HG02759 (cell line): ENCODE measurements at regions not wholly inside any gene's neighbourhood (a gene's known extent, or its start where the extent isn't known, plus 50 kb on each side); places are given as distances from the start of the nearest gene placed in this dataset.
"Not testable (repeated sequence)": the region's sequence is repeated elsewhere in the genome, so short reads cannot be mapped to it uniquely, and the experiment has no call there.

Experiments used
- ATAC-seq: cut with Tn5 transposase; IDR thresholded peaks from one replicate; pipeline ENCODE4 v1.9.1; 2021; ENCODE audit warnings: mild to moderate bottlenecking, moderate library complexity; ENCODE audit not compliant: unreplicated experiment

- no peak for ATAC-seq
These were observed 159.6 kb upstream of the STK32A start for GRCh38 chr5:147075187-147075586.

DNA sequence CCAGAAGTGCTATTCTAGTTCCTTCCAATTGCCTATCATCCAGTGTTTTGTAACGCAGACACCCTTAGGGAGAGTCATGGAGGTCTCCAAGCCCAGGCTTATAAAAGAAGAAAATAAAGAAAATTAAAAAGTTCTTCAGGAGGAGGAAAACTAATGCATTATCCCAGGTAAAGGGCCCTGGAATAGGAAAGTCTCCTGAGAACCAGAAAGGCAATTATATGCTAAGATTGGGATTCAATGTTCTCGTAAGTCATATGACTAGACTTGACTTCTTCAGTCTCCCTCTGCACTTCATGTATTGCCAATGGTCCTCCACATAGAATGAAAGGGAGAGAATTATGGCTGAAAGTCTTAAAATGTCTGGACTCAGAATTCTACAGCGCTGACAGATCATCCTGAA, 154.4 kb upstream of the STK32A start:
- no peak for ATAC-seq

DNA sequence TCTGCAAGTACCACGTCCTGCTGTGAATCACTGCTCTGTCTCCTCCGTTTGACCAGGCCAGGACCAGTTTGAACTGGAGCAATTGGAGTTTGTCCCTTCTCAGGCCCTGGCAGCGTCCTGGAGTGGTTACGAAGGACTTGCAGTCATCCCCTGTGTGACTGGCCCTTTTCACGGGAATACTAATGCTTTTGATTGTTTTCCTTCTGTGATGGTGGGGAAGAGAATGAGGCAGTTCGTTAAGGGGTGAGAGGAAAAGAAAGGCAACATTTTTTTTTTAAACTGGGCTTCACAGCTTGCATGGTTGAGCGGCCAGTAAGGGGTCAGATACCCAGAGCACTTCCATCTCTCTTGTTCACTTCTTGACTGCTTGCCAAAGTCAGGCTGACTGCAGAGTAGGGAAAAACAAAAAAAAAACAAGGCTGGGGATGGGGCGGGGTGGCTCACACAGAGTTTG, 153.5 kb upstream of the STK32A start:
- no peak for ATAC-seq

- no peak for ATAC-seq
These were observed 150.1 kb upstream of the STK32A start for GRCh38 chr5:147084702-147085101.

DNA sequence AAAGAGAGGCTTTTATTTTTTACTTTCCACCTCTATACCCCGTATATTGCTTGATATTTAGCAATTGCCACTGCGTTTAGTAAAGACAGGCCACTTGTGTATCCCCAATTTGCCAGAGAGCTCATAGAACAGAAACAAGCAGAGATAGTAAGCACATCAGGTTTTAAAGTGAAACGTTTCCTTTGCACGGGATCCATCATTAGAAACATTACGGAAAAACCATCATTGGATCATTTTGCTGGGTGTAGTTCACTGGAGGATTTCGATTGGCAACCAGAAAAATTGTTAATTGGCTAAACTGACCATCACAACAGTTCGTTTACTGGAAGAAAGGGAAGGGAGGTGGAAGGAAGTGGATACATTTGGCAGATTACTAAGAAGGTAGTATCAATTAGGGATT, 149.4 kb upstream of the STK32A start:
- ATAC-seq, result no peak

GRCh38 chr5:147092044-147092443, 142.8 kb upstream of the STK32A start:
- no peak for ATAC-seq

DNA sequence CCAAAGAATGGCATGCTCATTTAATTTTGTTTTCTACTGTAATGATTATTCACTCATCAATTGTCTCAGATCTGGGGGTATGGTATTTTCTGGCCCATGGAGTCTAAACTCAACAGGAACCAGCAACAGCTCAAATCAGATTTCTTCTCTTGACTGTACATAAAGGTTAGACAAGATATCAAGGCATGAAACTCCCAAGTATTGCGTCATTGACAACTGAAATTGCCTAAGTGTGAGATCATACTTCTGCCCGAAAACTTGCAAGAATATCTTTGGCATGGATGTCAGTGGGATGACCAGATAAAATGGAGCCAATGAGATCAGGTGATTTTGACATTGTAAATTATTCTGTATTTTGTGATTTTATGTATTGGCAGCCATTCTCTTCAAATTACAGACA, 141.7 kb upstream of the STK32A start:
- no peak for ATAC-seq

DNA sequence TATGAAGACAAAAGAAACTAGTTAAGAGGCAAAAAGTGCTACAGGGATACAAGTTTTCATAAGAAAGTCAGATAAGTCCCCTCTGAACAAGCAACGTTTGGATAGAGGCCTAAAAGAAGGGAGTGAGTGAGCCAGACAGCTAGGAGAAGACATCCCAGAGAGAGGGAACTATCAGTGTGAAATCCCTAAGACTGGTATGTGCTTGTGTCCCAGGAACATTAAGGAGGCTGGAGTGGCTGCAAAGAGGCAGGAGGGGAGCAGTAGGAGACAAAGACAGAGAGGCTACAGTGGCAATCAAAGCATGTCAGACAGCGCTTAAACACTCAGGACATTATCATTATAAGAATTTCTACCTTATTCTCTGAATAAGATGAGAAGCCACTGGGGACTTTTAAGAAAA, 139.1 kb upstream of the STK32A start:
- ATAC-seq, result no peak

DNA sequence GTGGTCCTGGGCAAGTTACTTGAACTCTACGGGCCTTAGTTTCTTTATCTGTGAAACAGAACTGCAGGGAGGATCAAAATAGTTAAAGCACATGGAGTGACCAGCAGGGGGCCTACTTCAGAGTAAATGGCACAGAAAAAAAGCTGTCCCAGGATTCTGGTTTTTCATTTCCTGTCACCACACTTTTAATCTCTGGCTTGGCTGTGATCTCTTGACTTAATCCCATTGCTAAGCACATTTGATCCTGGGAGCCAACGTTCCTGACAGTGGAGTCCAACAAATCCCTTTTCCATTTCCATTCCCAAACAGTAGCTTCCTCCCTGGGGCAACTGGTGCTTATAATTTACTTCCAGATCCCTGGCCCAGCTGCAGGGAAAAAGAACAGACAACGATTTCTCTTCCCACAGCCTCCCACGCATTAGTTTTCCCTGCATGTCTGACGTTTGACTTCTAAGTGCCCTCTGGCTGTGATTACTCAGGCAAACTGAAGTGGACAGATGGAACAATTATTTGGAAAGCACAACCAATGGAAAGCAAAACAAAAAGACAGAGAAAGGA, 136.5 kb upstream of the STK32A start:
- no peak for ATAC-seq

- no peak for ATAC-seq
These were observed 133.0 kb upstream of the STK32A start for GRCh38 chr5:147101659-147102369.

DNA sequence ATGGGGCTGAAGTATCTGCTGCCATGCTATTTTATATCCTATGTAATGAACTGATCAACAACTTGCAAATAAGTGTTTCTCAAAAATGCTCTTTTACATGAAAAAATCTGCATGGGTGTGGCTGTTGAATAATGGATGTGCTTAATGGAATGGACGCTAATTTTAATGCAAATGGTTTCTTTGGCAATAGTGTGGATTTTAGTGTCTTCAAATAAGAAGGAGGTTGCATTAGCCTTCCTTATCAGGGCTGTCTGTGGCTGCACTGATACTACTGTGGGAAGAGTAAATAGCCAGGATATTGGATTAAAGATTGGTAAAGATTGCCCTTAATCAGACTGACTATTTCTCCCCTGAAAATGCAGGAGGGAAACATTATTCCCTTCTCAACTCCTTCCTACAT, 121.9 kb upstream of the STK32A start:
- no peak for ATAC-seq

DNA sequence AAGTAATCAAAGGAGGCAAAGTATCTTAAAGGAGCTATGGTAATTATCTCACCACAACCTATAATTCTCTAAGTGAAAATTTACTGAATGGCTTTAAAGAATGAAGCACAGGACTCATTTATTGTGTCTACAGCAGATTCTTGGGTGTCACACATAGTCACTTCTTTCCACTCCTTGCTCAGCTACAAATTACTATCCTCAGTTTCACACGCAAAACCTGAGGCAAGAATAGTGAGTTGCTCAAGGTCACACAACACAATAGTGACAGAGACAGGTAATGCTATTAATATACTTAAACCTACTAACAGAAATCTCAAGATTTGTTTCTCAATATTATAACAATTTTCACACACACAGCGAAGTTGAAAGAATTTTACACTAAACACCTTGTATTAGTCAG, 120.9 kb upstream of the STK32A start:
- no peak for ATAC-seq

- ATAC-seq, result not testable (repeated sequence)
These were observed 95.1 kb upstream of the STK32A start for GRCh38 chr5:147139759-147140158.

GRCh38 chr5:147140558-147140957, 94.3 kb upstream of the STK32A start:
- ATAC-seq, result no peak

DNA sequence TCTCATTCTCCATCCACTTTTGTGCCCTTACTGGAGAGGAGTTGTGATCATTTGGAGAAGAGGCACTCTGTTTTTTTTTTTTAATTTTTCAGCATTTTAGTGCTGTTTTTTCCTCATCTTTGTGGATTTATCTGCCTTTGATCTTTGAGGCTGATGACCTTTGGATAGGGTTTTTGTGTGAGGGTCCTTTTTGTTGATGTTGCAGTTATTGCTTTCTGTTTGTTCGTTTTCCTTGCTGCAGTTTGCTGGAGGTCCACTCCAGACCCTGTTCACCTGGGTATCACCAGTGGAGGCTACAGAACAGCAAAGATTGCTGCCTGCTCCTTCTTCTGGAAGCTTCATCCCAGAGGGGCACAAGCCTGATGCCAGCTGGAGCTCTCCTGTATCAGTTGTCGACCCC, 93.2 kb upstream of the STK32A start:
- ATAC-seq, result not testable (repeated sequence)

- ATAC-seq, result no peak
These were observed 91.6 kb upstream of the STK32A start for GRCh38 chr5:147143215-147143614.

GRCh38 chr5:147145328-147145727, 89.5 kb upstream of the STK32A start:
- ATAC-seq, result no peak

- ATAC-seq, result no peak
These were observed 86.1 kb upstream of the STK32A start for GRCh38 chr5:147148715-147149114.

GRCh38 chr5:147152086-147152485, 82.7 kb upstream of the STK32A start:
- ATAC-seq, result no peak

- ATAC-seq, result no peak
These were observed 80.0 kb upstream of the STK32A start for GRCh38 chr5:147154809-147155208.

GRCh38 chr5:147156012-147156411, 78.8 kb upstream of the STK32A start:
- no peak for ATAC-seq

DNA sequence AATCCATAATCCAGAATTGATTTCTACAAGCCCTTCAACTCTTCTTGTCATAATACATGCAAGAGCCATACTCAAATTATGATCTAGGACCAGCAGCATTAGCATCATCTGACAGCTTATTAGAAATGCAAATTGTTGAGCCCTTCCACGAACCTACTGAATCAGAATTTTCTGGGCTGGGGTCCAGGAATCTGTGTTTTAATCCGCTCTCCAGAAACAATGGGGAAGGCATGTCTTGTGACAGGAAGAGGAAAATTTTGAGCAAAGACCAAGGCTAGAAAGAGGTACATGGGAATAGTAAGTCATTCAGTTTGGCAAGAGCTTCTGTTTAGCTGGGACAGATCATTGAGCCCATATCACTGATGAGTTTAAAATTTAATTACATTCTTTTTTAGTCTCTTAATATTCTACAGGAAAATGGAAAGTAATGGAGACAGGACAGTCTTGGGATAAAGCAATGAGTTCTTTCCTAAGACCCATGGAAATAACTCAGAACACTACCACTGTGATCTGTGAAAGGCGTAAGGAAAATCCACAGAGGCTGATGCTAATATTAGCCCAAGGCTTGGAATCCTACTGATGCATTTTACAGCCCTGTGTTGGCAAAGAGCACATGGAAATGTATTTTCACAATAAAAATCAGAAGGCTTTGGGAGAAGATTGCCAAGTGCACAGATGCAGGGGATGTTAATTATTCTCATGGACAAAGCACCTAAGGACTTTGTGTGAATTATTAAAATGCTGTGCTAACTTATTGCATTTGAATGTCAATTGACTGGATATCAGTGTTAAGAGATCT, 73.7 kb upstream of the STK32A start:
- no peak for ATAC-seq
